ENCODE measurements at regions not wholly inside any gene's neighbourhood (a gene's known extent, or its start where the extent isn't known, plus 50 kb on each side); places are given as distances from the start of the nearest gene placed in this dataset.
"Not testable (repeated sequence)": the region's sequence is repeated elsewhere in the genome, so short reads cannot be mapped to it uniquely, and the experiment has no call there.

- TF ChIP-seq CTCF (IDR thresholded peaks at IDR 0.05); ZFX (IDR thresholded peaks at IDR 0.05; ENCODE audit: borderline replicate concordance): not testable (repeated sequence)
These were observed 304.6 kb downstream of the RPAP3 start for GRCh38 chr12:47401196-47401595.
